Hepatic stellate cell (primary cell): ENCODE measurements at regions not wholly inside any gene's neighbourhood (a gene's known extent, or its start where the extent isn't known, plus 50 kb on each side); places are given as distances from the start of the nearest gene placed in this dataset.

Source experiments
- DNase-seq: peaks from one replicate; pipeline ENCODE4 v3.0.0; 2011; ENCODE audit warnings: low spot score

DNA sequence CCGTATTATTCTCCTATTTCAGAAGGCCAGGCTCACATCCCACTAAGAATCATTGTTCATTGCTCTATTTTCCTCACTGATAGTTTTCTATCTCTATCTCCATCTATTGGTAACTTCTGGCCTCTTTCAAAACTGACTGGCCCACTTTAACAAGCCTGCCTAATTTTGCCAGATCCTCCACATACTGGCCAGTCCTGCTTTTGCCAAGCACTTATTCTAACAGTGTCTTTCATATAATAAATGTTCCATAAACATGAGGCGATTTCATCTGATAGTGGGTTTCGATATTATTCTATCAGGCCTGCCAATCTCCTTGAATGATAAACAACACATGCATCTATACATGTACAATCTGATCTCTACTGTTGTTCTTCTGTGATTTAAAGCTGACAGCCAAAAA lies 125.9 kb upstream of the KCNH7 start:
- no peak for DNase-seq

DNA sequence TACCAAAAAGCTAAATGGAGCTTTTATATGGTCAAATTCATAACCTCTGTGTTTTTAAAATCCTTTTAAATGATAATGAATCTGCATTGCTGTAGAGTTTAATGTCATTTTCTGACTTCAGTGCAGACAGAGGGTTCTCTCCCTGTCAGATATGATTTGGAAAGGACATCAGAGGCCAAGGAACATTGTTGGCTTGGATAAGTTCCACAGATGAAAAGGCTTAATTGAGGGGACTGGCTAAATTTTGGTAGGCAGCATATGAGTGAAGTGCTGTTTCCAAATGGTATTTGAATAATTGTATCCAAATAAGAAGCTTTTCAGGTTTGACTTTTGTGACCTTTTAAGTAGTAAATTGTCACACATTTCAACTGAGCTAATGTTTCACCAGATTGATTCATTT lies 124.6 kb upstream of the KCNH7 start:
- DNase-seq = no peak

DNA sequence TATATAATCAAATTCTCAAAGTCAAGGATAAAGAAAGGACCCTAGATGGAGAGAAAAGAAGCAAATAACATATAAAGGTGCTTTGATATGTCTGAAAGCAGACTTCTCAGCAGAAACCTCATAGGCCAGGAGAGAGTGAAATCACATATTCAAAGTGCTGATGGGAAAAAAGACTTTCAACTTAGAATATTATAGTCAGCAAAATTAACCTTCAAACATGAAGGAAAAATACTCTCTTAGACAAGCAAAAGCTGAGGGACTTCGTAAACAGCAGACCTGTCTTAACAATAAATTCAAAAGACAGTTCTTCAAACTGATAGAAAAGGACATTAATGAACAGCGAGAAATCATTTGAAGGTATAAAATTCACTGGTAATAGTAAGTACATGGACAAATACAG lies 107.2 kb upstream of the KCNH7 start:
- no peak for DNase-seq

DNA sequence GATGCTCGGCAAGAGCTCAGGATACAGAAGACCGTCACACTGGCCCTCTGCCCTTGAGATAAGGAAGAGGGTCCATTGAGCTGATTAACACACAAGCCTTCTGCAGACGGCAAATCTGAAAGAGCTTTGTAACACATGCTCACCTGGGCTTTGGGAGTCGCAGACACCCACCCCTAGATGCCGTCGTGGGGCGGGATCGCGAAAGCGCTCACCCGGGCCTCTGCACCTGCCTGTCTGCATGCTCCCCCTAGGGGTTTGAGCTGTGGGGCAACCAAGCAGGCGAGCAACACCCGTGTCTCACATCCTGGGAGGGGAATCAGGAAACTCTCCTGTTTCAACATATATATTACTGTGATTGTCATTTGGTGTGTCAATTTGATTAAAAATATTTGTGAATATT lies 99.8 kb upstream of the KCNH7 start:
- DNase-seq = no peak

DNA sequence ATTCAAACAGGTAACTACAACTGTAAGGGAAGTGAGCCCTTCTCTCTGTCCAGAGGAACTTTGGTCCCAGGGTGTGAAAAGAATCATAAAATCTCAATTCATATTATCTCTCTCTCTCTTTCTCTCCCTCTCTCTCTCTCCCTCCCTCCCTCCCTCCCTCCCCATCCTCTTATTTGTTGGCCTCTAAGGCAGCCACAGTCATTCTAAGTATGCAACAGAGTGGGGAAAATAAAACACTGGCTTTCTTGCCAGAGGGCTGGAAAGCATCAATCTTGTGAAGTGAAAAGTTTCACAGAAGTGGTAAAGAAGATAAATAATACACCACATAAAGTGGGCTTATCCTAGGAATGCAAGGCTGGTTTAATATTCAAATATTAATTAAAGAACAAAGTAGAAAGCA lies 95.6 kb upstream of the KCNH7 start:
- DNase-seq = no peak

GRCh38 chr2:162932416-162932815 lies 93.8 kb upstream of the KCNH7 start:
- no peak for DNase-seq

- DNase-seq = no peak
These were observed 91.0 kb upstream of the KCNH7 start for GRCh38 chr2:162929571-162929970.

GRCh38 chr2:162928356-162928755 lies 89.8 kb upstream of the KCNH7 start:
- DNase-seq = no peak

DNA sequence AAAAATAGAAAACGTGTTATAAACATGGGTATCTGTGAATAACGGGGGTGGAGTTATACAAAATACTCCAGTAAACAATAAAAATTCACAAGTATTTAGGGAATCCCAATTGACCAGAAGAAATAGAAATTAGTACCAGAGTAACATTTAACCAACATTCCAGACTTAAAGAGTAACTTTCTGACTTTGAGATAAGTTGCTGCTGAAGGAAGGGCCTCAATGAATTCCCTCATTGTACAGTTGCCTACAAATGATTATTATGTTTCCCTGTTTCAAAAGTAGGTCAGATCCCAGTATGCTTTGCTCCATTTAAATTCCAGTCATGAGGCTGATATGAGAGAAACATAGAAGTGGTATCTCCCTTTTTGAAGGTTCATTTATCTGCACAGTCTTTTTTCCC lies 88.3 kb upstream of the KCNH7 start:
- DNase-seq = no peak

DNA sequence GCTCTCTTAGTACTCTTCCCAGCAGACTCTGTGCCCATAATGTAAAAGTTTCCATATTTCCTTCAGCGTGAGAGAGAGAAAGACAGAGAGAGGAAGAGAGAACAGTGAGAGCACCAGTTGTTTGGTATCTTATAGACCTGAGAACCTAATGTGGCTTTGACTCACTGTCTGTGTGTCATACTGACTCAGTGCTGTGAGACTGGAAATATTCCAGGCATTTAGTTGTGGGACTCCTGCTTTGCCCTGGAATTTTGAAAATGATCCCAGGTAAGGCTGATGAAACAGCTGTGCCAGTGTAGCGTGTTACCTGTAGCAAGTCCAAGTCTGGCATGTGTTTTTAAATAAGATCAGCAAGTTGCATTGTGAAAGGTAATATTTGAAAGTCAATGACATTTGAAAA lies 87.9 kb upstream of the KCNH7 start:
- DNase-seq = peak; percentile 3

DNA sequence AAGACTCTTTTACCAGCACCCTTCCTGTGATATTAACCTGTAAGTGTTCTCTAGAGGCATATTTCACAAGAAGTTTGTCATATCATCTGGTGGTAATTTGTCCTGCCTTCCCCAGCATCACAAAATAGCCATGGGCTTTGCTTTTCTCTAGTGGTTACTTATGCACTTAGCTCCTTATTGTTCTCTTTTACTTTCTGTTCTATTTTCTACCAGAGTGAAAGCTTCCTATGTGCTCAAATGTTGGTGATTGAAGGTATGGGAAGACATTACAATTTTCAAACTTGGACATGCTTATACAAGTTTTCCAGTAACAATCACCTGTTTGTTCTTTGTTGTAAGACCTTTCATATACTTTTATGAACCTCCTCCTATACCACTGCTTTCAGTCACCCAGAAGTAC lies 87.0 kb upstream of the KCNH7 start:
- DNase-seq = no peak

- no peak for DNase-seq
These were observed 80.5 kb upstream of the KCNH7 start for GRCh38 chr2:162919111-162919510.

DNA sequence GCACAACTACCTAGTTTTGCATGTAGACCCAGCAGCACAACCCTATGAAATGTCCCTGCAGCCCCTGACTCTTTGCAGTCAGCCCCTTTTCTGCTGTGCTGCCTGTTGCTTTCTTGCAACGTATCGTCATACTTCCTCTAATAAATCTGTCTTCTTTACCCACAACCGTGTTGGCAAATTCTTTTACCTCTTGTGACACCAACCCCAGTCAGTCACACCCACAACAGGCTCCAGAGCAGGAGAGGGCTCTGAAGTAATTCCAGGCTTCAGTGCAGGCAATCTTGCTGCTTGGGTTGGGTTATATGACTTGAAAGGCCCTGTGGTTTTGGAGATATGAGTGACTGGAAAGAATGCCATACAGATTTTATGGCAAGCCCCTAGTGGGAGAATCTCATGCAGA lies 79.1 kb upstream of the KCNH7 start:
- no peak for DNase-seq

DNA sequence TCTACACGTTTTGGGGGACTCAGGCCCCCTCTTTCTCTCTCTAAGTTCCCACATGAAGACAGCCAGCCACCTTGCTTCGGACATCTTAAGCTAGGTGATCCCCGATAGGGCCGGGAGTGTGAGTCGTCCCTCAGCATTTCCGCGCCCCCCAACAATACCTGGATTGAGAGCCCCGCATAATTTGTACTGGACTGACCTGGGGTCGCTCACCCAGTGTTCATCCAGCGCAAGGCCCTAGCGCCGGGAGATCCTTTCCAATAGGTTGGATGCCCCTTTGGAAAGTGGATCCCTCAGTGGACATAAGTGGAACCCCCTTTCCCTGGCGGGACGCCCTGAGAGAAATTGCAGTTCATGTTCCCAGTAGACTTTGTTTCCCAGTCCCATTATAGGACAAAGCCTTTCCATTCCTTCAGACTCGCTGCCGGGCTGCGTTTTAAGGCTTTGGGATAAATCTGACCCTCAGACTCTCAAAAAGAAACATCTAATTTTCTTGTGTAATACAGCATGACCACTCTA lies 77.8 kb upstream of the KCNH7 start:
- no peak for DNase-seq

GRCh38 chr2:162915858-162916257 lies 77.3 kb upstream of the KCNH7 start:
- no peak for DNase-seq

DNA sequence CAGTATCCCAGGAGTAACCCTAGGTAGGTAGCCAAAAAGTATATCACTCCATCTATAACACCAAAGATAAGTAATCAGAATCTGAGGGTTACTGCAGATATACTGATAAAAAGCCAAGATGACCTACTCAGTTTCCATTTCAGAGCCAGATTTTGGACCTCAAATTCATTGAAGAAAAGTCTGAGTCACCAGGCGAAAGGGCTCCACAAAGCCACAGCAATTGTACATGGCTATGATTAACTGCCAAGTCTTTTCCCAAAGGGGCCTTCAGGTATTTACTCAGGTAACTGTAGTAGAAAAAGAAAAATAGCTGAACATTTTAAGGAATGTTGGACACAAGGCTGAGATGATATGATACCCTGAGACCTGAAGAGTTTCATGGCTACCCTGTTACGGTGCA lies 75.6 kb upstream of the KCNH7 start:
- no peak for DNase-seq

DNA sequence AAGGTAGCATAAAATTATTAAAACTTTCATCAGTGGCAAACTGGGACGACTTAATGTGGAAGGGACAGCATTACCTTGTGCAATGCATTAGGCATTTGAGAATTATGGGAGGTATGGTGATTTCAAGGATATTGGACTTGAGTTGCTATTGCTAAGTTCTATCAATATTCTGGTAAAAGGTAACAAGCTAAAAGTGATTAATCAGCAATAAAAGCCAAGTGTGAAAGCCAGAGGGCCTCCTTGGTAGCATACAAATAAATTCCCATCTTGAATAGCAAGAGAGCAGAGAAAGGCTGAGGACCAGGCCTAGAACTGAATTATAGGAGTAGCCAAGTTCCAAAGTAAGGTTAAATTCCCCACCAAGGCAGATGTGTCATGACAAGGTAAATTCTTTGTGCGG lies 74.2 kb upstream of the KCNH7 start:
- DNase-seq = no peak

- no peak for DNase-seq
These were observed 70.0 kb upstream of the KCNH7 start for GRCh38 chr2:162908567-162908966.

DNA sequence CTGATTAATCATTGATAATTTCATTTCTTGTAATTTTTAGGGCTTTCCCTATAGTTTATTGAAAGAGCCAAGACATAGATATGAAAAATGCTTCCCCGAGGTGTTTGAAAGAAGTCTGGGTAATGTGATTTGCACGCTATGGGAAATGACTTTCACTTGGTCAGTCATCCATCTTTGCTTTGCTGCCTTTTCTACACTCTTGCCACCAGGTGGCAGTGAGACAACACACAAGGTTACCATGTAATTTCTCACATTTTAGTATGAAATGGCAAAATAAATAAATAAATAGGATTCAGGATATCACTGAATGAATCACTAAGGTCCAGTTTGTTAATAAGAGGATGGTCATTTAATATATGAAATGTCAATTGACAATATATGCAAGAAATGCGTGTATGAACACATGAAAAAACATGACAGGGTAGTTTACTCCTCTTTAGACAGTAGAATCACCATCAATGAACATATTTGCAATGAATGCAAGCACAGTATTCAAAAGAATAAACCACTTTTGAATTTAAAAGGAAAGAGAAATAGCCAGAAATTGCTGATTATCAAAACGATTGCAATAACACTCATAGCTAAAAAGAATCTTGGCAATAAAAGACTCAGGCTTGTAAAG lies 52.2 kb upstream of the KCNH7 start:
- peak; percentile 14 for DNase-seq

- no peak for DNase-seq
These were observed 50.1 kb upstream of the KCNH7 start for GRCh38 chr2:162888652-162889051.
